ENCODE measurements at regions not wholly inside any gene's neighbourhood (a gene's known extent, or its start where the extent isn't known, plus 50 kb on each side); places are given as distances from the start of the nearest gene placed in this dataset.

DNA sequence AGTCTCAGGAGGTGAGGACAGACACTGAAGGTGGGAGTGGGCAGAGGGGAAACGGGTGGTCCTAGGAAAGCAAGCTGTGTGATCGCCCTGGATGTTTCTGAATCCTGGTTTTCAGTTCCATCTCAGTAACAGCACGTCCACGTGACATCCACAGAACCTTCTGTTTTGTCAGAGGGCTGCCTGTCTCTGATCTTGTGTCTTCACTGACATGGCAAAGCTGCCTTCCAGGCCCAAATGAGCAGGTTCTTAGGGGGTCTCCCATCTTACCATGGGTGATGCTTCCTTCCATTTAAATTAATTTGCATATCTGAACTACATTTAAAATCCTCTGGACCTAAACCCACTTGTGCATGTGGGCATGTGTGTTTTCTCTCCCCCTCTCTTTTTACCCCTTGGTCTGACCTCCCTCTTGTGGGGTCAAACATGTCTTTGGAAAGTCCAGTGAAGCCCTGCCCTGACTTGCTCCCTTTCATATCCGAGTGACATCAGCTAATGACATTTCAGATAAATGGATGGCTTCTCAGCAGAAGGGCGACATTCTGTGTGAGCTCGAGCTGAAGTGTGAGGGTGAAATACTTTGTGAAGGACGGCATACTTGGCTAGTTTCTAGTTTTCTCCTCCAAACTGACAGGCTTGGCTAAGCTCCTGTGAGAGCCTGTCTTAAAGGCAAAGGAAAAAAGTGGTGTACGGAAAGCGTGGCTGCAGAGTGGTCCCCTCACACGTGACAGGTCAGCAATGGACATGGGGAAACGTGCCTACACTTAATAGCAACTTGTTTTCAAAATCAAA lies 204.8 kb upstream of the S1PR3 start:
- H3K4me3 ChIP-seq (replicated peaks; ENCODE audit: low read depth, low read length) = no peak overlapping the region
- H3K36me3 ChIP-seq (ENCODE audit: control insufficient read depth, insufficient read depth, low read length) = no peaks in the 10 kb centered on the region
- DNase-seq (ENCODE audit: extremely low read depth, insufficient read length) = no peak
- H3K27me3 ChIP-seq (replicated peaks; ENCODE audit: control insufficient read depth, insufficient read depth, low read length) = no peaks in the 10 kb centered on the region; the same call in none of the 2 replicates
- TF ChIP-seq, protein P1, sequence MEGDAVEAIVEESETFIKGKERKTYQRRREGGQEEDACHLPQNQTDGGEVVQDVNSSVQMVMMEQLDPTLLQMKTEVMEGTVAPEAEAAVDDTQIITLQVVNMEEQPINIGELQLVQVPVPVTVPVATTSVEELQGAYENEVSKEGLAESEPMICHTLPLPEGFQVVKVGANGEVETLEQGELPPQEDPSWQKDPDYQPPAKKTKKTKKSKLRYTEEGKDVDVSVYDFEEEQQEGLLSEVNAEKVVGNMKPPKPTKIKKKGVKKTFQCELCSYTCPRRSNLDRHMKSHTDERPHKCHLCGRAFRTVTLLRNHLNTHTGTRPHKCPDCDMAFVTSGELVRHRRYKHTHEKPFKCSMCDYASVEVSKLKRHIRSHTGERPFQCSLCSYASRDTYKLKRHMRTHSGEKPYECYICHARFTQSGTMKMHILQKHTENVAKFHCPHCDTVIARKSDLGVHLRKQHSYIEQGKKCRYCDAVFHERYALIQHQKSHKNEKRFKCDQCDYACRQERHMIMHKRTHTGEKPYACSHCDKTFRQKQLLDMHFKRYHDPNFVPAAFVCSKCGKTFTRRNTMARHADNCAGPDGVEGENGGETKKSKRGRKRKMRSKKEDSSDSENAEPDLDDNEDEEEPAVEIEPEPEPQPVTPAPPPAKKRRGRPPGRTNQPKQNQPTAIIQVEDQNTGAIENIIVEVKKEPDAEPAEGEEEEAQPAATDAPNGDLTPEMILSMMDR (IDR thresholded peaks at IDR 0.05; ENCODE audit: insufficient read depth, low read length, poor library complexity, severe bottlenecking) = no peak

DNA sequence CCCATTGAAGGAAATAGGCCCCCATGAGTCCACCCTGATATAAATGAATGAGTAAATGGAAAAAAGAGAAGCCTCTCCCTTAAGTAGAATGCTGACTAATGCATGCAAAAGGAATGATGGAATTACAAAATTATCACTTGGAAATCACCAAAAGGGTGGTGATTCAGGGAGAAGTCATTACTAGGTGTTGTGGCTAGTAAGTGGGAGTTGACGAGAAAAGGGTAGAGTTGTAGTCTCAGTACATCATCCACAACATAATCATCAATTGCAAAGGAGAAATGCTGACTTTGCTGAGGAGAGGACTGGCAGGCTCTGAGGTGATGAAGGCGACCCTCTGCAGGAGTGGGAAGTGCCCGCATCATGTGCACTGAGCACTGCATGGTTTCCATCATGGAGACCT lies 201.5 kb upstream of the S1PR3 start:
- no peak for DNase-seq (ENCODE audit: extremely low read depth, insufficient read length)
- Histone ChIP-seq H3K27me3 (replicated peaks; ENCODE audit: control insufficient read depth, insufficient read depth, low read length) (no peaks in the 10 kb centered on the region; the same call in 1 of the 2 replicates), H3K4me3 (replicated peaks; ENCODE audit: low read depth, low read length) (no peak overlapping the region), H3K36me3 (ENCODE audit: control insufficient read depth, insufficient read depth, low read length) (no peaks in the 10 kb centered on the region)
- TF ChIP-seq, protein P1 (IDR thresholded peaks at IDR 0.05; ENCODE audit: insufficient read depth, low read length, poor library complexity, severe bottlenecking) = no peak

DNA sequence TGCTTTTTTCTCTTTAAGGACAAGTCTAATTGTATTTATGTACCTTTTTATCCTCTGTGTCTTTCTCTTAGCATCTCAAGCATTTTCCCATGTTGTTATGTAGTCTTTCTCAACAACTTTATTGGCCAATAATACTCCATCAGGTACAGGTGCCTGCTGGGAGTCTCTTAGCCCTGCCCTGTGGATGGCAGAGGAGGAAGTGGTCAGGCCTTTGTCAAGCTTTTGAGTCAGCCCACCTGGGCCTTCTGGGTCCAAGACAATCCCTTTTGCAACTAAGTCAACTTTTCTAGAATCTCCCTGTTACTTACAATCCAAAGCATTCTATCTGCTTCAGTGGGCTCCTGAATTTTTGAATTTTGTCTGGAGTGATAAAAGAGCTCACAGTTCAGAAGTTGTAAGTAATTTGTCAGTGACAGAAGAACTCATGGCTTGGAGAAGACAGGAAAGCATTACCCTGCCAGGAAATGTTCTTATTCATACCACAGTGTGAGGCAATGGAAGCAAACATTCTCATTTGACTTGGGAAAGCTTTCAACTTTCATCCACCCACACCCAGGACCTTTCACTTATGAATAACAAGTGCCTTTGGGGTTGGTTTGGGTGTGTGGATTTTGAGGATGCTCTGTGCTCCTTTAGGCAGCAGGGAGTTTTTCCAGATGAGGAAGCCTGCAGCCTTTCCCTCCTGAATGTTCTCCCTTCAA lies 200.0 kb upstream of the S1PR3 start:
- no peak for DNase-seq (ENCODE audit: extremely low read depth, insufficient read length)
- Histone ChIP-seq H3K27me3 (replicated peaks; ENCODE audit: control insufficient read depth, insufficient read depth, low read length) (no peaks in the 10 kb centered on the region), H3K36me3 (ENCODE audit: control insufficient read depth, insufficient read depth, low read length) (no peaks in the 10 kb centered on the region), H3K4me3 (replicated peaks; ENCODE audit: low read depth, low read length) (no peak overlapping the region)
- TF ChIP-seq, protein P1 (IDR thresholded peaks at IDR 0.05; ENCODE audit: insufficient read depth, low read length, poor library complexity, severe bottlenecking) = no peak

DNA sequence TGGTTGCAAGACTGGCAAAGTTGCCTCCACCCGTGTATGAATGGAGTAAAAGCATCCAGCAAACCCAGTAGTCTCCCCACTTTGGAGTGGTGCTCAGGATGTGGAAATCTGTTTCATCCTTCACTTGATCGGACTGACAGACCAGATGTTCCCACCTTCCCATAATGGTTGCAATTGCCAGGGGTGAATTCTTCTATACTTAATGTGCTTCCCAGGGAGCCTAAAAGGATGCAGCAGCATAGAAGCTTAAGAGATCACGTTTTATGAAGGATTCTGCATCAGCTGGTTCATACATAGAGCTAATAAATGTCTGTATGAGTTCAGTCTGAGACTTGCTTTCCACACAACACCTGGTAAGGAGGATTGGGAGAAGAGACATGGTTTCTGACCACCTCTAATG lies 198.8 kb upstream of the S1PR3 start:
- H3K4me3 ChIP-seq (replicated peaks; ENCODE audit: low read depth, low read length) = no peak overlapping the region
- no peaks in the 10 kb centered on the region for H3K36me3 ChIP-seq (ENCODE audit: control insufficient read depth, insufficient read depth, low read length)
- TF ChIP-seq, protein P1 (IDR thresholded peaks at IDR 0.05; ENCODE audit: insufficient read depth, low read length, poor library complexity, severe bottlenecking) = no peak
- no peak for DNase-seq (ENCODE audit: extremely low read depth, insufficient read length)
- no peaks in the 10 kb centered on the region for H3K27me3 ChIP-seq (replicated peaks; ENCODE audit: control insufficient read depth, insufficient read depth, low read length)

DNA sequence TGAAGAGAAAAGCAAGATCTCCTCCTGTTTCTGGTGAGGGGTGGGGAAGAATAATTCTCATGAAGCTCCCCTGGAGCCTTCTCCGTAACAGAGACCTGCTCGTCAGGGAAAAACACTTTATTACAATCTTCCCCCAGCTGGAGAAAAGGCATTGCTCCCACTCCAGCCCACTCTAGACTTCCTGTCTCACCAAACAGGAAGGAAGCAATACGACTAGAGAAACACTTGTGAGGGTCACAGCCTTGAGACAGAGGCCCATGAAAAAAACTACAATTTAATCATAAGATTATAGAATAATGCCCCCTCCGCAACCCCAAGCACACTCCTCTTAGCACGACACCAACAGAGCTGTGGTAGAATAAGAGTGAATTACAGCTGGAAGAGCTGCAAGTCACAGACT lies 197.2 kb upstream of the S1PR3 start:
- DNase-seq (ENCODE audit: extremely low read depth, insufficient read length) = no peak
- H3K27me3 ChIP-seq (replicated peaks; ENCODE audit: control insufficient read depth, insufficient read depth, low read length) = no peaks in the 10 kb centered on the region
- no peak overlapping the region for H3K4me3 ChIP-seq (replicated peaks; ENCODE audit: low read depth, low read length)
- H3K36me3 ChIP-seq (ENCODE audit: control insufficient read depth, insufficient read depth, low read length) = no peaks in the 10 kb centered on the region
- TF ChIP-seq, protein P1 (IDR thresholded peaks at IDR 0.05; ENCODE audit: insufficient read depth, low read length, poor library complexity, severe bottlenecking) = no peak
